Bronchial epithelial cell (primary cell): ENCODE measurements at regions not wholly inside any gene's neighbourhood (a gene's known extent, or its start where the extent isn't known, plus 50 kb on each side); places are given as distances from the start of the nearest gene placed in this dataset.

ENCODE experiments used
- DNase-seq: peaks from one replicate; pipeline ENCODE4 v3.0.0-alpha.2; 2010; ENCODE audit warnings: low read depth
- FAIRE-seq: peaks from 2 replicates; lab custom pipeline; 2011; peaks lifted over from hg19 to GRCh38; lab: Jason Lieb, UNC
- H3K27me3 ChIP-seq: 2 replicates; pipeline ENCODE4 v1.5.1; 2011; ENCODE audit warnings: low read length; ENCODE audit not compliant: control insufficient read depth, insufficient read depth
- H3K36me3 ChIP-seq: 2 replicates; pipeline ENCODE4 v1.5.1; 2011; ENCODE audit warnings: low read length; ENCODE audit not compliant: control insufficient read depth, insufficient read depth
- H3K4me3 ChIP-seq: 2 replicates; pipeline ENCODE4 v1.5.1; 2011; ENCODE audit warnings: mild to moderate bottlenecking, low read depth, low read length, control low read depth
- TF ChIP-seq, protein P1 (sequence below): IDR thresholded peaks from 2 replicates; pipeline ENCODE4 v1.5.1; 2011; ENCODE audit warnings: mild to moderate bottlenecking, moderate library complexity, low read length, control low read depth, inconsistent platforms; ENCODE audit not compliant: insufficient read depth, severe bottlenecking

DNA sequence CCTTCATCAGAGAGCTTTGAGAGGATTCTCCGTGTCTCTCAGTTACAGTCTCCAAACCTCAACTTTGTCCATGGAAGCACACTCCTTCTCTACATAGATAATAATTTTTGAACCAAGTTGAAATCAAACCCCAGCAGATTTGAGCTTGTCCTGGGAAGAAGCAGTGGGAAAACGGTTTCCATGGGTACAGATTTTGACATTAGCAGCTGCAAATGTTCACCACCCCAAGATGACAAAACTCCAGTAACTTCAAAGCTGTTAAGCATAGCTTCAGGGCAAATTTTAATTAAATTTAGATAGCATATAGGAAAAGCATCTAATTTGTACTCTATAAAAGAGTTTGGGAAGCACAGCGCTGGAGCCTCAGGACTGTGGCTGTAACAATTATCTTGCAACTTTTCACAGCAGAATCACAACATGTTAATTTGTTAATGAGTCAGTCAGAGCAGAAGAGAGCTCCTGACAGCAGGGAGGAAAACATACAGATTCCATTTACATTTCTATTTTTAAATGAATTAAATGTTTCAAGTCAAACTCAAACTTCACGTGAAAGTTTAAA, 240.7 kb downstream of the BMP7 start:
- TF ChIP-seq, protein P1, sequence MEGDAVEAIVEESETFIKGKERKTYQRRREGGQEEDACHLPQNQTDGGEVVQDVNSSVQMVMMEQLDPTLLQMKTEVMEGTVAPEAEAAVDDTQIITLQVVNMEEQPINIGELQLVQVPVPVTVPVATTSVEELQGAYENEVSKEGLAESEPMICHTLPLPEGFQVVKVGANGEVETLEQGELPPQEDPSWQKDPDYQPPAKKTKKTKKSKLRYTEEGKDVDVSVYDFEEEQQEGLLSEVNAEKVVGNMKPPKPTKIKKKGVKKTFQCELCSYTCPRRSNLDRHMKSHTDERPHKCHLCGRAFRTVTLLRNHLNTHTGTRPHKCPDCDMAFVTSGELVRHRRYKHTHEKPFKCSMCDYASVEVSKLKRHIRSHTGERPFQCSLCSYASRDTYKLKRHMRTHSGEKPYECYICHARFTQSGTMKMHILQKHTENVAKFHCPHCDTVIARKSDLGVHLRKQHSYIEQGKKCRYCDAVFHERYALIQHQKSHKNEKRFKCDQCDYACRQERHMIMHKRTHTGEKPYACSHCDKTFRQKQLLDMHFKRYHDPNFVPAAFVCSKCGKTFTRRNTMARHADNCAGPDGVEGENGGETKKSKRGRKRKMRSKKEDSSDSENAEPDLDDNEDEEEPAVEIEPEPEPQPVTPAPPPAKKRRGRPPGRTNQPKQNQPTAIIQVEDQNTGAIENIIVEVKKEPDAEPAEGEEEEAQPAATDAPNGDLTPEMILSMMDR = no peak
- no peaks in the 10 kb centered on the region for H3K27me3 ChIP-seq
- H3K4me3 ChIP-seq = no peak overlapping the region
- no peak for FAIRE-seq
- no peaks in the 10 kb centered on the region for H3K36me3 ChIP-seq
- DNase-seq = no peak

- Histone ChIP-seq H3K27me3 (no peaks in the 10 kb centered on the region), H3K4me3 (no peak overlapping the region), H3K36me3 (no peaks in the 10 kb centered on the region)
- no peak for DNase-seq
- no peak for FAIRE-seq
- TF ChIP-seq, protein P1 = no peak
Measured at GRCh38 chr20:57027777-57028176, 238.7 kb downstream of the BMP7 start.

- Histone ChIP-seq H3K27me3 (no peaks in the 10 kb centered on the region), H3K4me3 (no peak overlapping the region), H3K36me3 (no peaks in the 10 kb centered on the region)
- FAIRE-seq = no peak
- TF ChIP-seq, protein P1 = no peak
- no peak for DNase-seq
Measured at GRCh38 chr20:57030611-57031600, 235.5 kb downstream of the BMP7 start.

GRCh38 chr20:57031867-57032355, 234.5 kb downstream of the BMP7 start:
- no peaks in the 10 kb centered on the region for H3K36me3 ChIP-seq
- no peaks in the 10 kb centered on the region for H3K27me3 ChIP-seq
- DNase-seq (no peak), FAIRE-seq (peak; percentile 72)
- no peak overlapping the region for H3K4me3 ChIP-seq
- TF ChIP-seq, protein P1 = no peak

DNA sequence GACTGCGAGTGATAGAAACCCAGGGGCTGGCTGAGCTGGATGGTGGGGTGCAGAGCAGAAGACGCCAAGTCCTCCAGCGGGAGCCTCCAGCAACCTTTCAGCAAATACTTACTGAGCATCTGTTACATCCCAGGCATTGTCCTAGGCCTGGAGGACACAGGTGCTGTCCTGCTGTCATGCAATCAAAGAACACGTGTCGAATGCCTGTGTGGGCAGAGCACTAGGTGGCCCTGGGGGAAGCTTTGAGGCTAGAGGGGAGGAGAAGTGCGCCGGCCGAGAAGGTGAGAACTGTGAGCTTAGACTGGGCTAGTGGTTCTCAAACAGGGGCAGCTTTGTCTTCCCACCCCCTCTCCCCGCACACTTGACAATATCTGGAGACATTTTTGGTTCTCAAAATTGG, 233.6 kb downstream of the BMP7 start:
- no peaks in the 10 kb centered on the region for H3K36me3 ChIP-seq
- TF ChIP-seq, protein P1 = no peak
- no peak for FAIRE-seq

More for the DNA sequence above, 233.6 kb downstream of the BMP7 start:
- DNase-seq = no peak
- H3K27me3 ChIP-seq = no peaks in the 10 kb centered on the region
- no peak overlapping the region for H3K4me3 ChIP-seq
